ENCODE measurements at regions not wholly inside any gene's neighbourhood (a gene's known extent, or its start where the extent isn't known, plus 50 kb on each side); places are given as distances from the start of the nearest gene placed in this dataset.

DNA sequence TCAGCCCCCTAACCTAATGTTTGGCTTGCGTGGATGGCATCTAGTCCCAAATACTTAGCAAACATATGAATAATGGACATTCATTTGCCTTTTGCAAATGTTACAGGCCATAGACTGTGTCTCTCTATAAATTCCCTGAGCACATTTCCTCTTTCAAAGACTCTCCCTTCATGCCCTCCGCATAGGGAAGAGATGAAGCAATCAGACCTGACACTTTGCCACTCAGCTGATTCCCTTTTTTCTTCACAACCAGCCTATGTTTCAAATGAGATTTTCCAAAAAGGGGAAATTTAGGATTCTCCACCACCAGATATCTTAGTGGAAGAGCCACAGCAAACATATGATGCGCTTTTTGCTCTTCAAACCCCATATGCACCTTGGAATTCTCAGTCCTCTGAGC is 453.7 kb downstream of the STK39 start:
- TF ChIP-seq, protein P1, sequence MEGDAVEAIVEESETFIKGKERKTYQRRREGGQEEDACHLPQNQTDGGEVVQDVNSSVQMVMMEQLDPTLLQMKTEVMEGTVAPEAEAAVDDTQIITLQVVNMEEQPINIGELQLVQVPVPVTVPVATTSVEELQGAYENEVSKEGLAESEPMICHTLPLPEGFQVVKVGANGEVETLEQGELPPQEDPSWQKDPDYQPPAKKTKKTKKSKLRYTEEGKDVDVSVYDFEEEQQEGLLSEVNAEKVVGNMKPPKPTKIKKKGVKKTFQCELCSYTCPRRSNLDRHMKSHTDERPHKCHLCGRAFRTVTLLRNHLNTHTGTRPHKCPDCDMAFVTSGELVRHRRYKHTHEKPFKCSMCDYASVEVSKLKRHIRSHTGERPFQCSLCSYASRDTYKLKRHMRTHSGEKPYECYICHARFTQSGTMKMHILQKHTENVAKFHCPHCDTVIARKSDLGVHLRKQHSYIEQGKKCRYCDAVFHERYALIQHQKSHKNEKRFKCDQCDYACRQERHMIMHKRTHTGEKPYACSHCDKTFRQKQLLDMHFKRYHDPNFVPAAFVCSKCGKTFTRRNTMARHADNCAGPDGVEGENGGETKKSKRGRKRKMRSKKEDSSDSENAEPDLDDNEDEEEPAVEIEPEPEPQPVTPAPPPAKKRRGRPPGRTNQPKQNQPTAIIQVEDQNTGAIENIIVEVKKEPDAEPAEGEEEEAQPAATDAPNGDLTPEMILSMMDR (IDR thresholded peaks at IDR 0.05; ENCODE audit: low read depth, low read length), result no peak
- TF ChIP-seq EZH2phosphoT487 (IDR thresholded peaks at IDR 0.05; ENCODE audit: low read depth), result no peak

Data from OCI-LY3 (cell line).